Sigmoid colon (tissue), 3 donors: ENCODE measurements at regions not wholly inside any gene's neighbourhood (a gene's known extent, or its start where the extent isn't known, plus 50 kb on each side); places are given as distances from the start of the nearest gene placed in this dataset.

Experiments
- POLR2A ChIP-seq, 2 donors: fragments of 450-650 bp; IDR thresholded peaks; one replicate each; pipeline ENCODE4 v1.6.1; 2016; ENCODE audit warnings: antibody characterized with exemption in 2 of 2, mild to moderate bottlenecking in 2 of 2, moderate library complexity in 2 of 2
- TF ChIP-seq, protein P1 (sequence below), 4 experiments: fragments of 450-650 bp in 3 of 4; fragments of 200-600 bp in 1 of 4; IDR thresholded peaks; one replicate each; pipeline ENCODE4 v1.5.1; 2016 to 2019; ENCODE audit warnings: antibody characterized with exemption in 4 of 4, mild to moderate bottlenecking in 3 of 4, moderate library complexity in 2 of 4

DNA sequence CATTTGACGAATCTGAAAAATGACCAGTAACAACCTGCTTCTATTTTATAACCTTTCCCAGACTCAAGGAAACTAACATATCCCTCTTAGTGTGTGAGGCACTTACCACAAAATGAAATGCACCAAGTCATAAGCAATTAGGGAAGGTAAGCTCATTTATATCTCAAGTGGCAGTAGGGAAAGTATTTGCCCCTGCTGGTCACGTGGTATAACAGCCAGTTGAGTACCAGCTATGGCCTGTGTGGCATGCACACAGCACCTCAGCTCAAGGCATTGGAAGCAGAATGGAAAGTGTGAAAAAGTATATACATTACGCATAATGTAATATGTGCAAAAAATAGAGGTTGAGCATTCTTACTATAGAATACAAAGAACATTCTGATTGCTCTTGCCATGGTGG is 178.3 kb upstream of the GYPA start:
- TF ChIP-seq, protein P1, sequence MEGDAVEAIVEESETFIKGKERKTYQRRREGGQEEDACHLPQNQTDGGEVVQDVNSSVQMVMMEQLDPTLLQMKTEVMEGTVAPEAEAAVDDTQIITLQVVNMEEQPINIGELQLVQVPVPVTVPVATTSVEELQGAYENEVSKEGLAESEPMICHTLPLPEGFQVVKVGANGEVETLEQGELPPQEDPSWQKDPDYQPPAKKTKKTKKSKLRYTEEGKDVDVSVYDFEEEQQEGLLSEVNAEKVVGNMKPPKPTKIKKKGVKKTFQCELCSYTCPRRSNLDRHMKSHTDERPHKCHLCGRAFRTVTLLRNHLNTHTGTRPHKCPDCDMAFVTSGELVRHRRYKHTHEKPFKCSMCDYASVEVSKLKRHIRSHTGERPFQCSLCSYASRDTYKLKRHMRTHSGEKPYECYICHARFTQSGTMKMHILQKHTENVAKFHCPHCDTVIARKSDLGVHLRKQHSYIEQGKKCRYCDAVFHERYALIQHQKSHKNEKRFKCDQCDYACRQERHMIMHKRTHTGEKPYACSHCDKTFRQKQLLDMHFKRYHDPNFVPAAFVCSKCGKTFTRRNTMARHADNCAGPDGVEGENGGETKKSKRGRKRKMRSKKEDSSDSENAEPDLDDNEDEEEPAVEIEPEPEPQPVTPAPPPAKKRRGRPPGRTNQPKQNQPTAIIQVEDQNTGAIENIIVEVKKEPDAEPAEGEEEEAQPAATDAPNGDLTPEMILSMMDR (IDR thresholded peaks at IDR 0.05): no peak
- no peak for TF ChIP-seq POLR2A (IDR thresholded peaks at IDR 0.05)
